ENCODE measurements at regions not wholly inside any gene's neighbourhood (a gene's known extent, or its start where the extent isn't known, plus 50 kb on each side); places are given as distances from the start of the nearest gene placed in this dataset.

DNA sequence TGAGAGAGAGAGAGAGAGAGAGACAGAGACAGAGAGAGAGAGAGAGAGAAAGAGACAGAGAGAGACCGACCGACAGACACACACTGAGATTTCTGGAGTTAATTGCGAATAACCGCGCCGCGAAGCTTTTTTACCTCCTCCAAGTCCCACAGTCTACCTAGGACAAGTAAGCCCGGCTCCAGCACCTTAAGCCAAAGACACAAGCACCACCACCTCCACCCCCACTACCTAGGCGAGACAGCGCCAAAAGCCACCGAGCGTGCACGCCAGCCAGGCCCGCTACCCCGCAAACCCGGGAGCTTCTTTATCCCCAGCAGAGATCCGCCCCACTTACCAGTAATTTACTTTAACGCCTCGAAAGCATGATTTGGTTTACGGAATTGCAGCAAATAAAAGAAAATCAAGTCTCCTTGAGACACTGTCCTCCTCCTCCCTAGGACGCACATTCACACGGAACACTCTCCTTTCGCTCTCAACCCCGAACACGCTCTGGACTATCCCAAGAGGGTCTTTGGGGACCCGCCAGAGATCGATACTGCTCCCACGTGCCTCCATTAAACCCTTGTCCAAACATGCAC, 649.6 kb upstream of the DIPK2B start (continued):
- TF ChIP-seq, protein P1, sequence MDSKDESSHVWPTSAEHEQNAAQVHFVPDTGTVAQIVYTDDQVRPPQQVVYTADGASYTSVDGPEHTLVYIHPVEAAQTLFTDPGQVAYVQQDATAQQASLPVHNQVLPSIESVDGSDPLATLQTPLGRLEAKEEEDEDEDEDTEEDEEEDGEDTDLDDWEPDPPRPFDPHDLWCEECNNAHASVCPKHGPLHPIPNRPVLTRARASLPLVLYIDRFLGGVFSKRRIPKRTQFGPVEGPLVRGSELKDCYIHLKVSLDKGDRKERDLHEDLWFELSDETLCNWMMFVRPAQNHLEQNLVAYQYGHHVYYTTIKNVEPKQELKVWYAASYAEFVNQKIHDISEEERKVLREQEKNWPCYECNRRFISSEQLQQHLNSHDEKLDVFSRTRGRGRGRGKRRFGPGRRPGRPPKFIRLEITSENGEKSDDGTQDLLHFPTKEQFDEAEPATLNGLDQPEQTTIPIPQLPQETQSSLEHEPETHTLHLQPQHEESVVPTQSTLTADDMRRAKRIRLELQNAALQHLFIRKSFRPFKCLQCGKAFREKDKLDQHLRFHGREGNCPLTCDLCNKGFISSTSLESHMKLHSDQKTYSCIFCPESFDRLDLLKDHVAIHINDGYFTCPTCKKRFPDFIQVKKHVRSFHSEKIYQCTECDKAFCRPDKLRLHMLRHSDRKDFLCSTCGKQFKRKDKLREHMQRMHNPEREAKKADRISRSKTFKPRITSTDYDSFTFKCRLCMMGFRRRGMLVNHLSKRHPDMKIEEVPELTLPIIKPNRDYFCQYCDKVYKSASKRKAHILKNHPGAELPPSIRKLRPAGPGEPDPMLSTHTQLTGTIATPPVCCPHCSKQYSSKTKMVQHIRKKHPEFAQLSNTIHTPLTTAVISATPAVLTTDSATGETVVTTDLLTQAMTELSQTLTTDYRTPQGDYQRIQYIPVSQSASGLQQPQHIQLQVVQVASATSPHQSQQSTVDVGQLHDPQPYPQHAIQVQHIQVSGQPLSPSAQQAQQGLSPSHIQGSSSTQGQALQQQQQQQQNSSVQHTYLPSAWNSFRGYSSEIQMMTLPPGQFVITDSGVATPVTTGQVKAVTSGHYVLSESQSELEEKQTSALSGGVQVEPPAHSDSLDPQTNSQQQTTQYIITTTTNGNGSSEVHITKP (tag by site-specific recombination; IDR thresholded peaks at IDR 0.05), result 0 out of 2 replicates have a peak, but pooled peaks have one; percentile 25
- 0 out of 2 replicates have a peak, but pooled peaks have one; percentile 28 for TF ChIP-seq HOXC10 (CRISPR knock-in tag; IDR thresholded peaks at IDR 0.05)
- 0 out of 2 replicates have a peak, but pooled peaks have one; percentile 48 for TF ChIP-seq ZNF596 (tag by site-specific recombination; IDR thresholded peaks at IDR 0.05)
- TF ChIP-seq, protein P2, sequence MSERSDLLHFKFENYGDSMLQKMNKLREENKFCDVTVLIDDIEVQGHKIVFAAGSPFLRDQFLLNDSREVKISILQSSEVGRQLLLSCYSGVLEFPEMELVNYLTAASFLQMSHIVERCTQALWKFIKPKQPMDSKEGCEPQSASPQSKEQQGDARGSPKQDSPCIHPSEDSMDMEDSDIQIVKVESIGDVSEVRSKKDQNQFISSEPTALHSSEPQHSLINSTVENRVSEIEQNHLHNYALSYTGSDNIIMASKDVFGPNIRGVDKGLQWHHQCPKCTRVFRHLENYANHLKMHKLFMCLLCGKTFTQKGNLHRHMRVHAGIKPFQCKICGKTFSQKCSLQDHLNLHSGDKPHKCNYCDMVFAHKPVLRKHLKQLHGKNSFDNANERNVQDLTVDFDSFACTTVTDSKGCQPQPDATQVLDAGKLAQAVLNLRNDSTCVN (tag by site-specific recombination; optimal IDR thresholded peaks at IDR 0.05), result peak; percentile 3
- TF ChIP-seq ZNF521 (tag by site-specific recombination; IDR thresholded peaks at IDR 0.05), result no peak
- TF ChIP-seq MZF1 (tag by site-specific recombination; IDR thresholded peaks at IDR 0.05; ENCODE audit: borderline replicate concordance), result no peak

DNA sequence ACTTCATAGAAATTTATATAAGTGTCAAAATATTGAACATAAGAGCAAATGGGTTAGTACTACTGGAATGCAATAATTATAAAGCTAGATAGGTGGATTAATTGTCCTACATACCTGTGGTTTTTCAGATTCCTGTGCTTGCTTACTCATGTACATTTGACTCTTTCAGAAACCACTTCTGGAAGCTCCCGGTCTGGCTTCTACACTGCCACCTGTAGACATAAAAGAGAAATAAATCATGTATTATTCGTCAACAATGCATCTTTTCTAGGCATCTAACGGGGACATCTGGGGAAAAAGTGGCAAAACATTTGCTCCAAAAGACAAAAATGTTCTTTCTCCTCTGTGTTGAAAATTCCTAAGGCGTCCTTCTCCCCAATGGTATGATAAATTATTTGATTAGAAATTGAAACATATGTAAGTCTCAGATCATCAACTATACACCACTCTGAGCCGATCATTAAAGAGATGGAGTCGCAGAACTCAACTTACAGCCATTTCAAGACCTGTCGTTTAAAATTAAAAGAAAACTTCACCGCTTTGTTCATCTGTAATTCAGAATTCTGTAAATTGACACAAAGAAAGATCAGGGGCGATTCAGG, 648.7 kb upstream of the DIPK2B start:
- Histone ChIP-seq H3K4me3 (ENCODE audit: low read depth, low read length) (peak overlapping the region; percentile 54), H3K9me3 (ENCODE audit: control insufficient read depth, insufficient read depth, low read depth, low read length) (no peaks in the 10 kb centered on the region), H3K4me1 (ENCODE audit: control insufficient read depth, insufficient read depth, low read length) (no peaks in the 10 kb centered on the region), H3K36me3 (ENCODE audit: control insufficient read depth in 2 of 2, insufficient read depth in 1 of 2, low read length in 2 of 2) (peaks cover 7 to 16% of the 10 kb centered on the region in 2 experiments; a peak in 2 of 3 replicates), H3K27ac (ENCODE audit: extremely low read depth, low read depth, low read length) (no peak overlapping the region)
- POLR2A ChIA-PET, result interaction anchor here (0.9 kb wide), 1 partner anchor 79 kb away, joined by 3 read pairs; no protein-coding TSS in a partner anchor
- CTCF ChIA-PET, result interaction anchor here (0.6 to 1.8 kb wide), 4 partner anchors 25 to 436 kb away, joined by 3 to 9 read pairs (median 5); no protein-coding TSS in a partner anchor
- TF ChIP-seq ZNF24 (tag by site-specific recombination; IDR thresholded peaks at IDR 0.05) (no peak), ZNF830 (tag by site-specific recombination; IDR thresholded peaks at IDR 0.05; ENCODE audit: low read depth) (no peak), OSR2 (tag by site-specific recombination; IDR thresholded peaks at IDR 0.05) (peak; percentile 73), SCRT2 (tag by site-specific recombination; IDR thresholded peaks at IDR 0.05) (0 out of 2 replicates have a peak, but pooled peaks have one; percentile 43)

DNA sequence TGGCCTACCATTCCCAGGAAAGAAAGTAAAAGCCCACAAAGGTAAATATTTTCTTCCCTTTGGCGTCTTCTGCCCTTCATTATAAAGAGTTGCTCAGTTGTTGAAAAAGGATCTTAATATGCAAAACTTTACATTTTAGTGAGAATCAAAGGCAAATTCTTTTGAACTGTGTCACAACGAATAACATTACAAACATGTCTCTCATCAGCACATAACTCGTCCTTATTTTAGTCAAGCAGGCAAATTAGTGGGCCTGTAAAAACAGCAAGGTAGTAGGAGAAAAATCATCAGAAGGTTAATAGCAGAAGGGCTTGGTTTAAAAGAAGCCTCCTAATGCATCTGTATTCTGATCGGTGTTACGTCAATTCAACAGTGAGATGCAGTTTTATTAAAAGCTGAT, 647.3 kb upstream of the DIPK2B start:
- Histone ChIP-seq H3K27ac (ENCODE audit: extremely low read depth, low read depth, low read length) (no peak overlapping the region), H3K36me3 (ENCODE audit: control insufficient read depth in 2 of 2, insufficient read depth in 1 of 2, low read length in 2 of 2) (peaks cover 7 to 16% of the 10 kb centered on the region in 2 experiments; a peak in 2 of 3 replicates), H3K4me1 (ENCODE audit: control insufficient read depth, insufficient read depth, low read length) (no peaks in the 10 kb centered on the region), H3K4me3 (ENCODE audit: low read depth, low read length) (no peak overlapping the region), H3K9me3 (ENCODE audit: control insufficient read depth, insufficient read depth, low read depth, low read length) (no peaks in the 10 kb centered on the region)
- POLR2A ChIA-PET, result no interaction called here
- CTCF ChIA-PET, result interaction anchor here (0.6 to 1.1 kb wide), 2 partner anchors 22 to 558 kb away, joined by 4 to 5 read pairs; no protein-coding TSS in a partner anchor
- no peak for TF ChIP-seq YY2 (tag by site-specific recombination; IDR thresholded peaks at IDR 0.05)
- no peak for TF ChIP-seq ZNF433 (tag by site-specific recombination; IDR thresholded peaks at IDR 0.05; ENCODE audit: low read depth)
- TF ChIP-seq ZNF266 (tag by site-specific recombination; IDR thresholded peaks at IDR 0.05; ENCODE audit: low read depth), result no peak
- TF ChIP-seq ZNF555 (tag by site-specific recombination; conservative IDR thresholded peaks at IDR 0.05), result no peak
- no peak for TF ChIP-seq ZSCAN23 (tag by site-specific recombination; IDR thresholded peaks at IDR 0.05)
- no peak for TF ChIP-seq RBAK (tag by site-specific recombination; IDR thresholded peaks at IDR 0.05)
- TF ChIP-seq, protein P3, sequence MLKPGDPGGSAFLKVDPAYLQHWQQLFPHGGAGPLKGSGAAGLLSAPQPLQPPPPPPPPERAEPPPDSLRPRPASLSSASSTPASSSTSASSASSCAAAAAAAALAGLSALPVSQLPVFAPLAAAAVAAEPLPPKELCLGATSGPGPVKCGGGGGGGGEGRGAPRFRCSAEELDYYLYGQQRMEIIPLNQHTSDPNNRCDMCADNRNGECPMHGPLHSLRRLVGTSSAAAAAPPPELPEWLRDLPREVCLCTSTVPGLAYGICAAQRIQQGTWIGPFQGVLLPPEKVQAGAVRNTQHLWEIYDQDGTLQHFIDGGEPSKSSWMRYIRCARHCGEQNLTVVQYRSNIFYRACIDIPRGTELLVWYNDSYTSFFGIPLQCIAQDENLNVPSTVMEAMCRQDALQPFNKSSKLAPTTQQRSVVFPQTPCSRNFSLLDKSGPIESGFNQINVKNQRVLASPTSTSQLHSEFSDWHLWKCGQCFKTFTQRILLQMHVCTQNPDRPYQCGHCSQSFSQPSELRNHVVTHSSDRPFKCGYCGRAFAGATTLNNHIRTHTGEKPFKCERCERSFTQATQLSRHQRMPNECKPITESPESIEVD (tag by site-specific recombination; IDR thresholded peaks at IDR 0.05), result no peak
- TF ChIP-seq ZNF677 (tag by site-specific recombination; IDR thresholded peaks at IDR 0.05), result no peak
- no peak for TF ChIP-seq ZNF155 (tag by site-specific recombination; IDR thresholded peaks at IDR 0.05)
- TF ChIP-seq, protein P4, sequence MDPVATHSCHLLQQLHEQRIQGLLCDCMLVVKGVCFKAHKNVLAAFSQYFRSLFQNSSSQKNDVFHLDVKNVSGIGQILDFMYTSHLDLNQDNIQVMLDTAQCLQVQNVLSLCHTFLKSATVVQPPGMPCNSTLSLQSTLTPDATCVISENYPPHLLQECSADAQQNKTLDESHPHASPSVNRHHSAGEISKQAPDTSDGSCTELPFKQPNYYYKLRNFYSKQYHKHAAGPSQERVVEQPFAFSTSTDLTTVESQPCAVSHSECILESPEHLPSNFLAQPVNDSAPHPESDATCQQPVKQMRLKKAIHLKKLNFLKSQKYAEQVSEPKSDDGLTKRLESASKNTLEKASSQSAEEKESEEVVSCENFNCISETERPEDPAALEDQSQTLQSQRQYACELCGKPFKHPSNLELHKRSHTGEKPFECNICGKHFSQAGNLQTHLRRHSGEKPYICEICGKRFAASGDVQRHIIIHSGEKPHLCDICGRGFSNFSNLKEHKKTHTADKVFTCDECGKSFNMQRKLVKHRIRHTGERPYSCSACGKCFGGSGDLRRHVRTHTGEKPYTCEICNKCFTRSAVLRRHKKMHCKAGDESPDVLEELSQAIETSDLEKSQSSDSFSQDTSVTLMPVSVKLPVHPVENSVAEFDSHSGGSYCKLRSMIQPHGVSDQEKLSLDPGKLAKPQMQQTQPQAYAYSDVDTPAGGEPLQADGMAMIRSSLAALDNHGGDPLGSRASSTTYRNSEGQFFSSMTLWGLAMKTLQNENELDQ (tag by site-specific recombination; IDR thresholded peaks at IDR 0.05; ENCODE audit: low read depth), result no peak
- TF ChIP-seq ZNF274 (IDR thresholded peaks at IDR 0.05; ENCODE audit: low read length), result no peak
- TF ChIP-seq ZNF274 (tag by site-specific recombination; IDR thresholded peaks at IDR 0.05; ENCODE audit: borderline replicate concordance), result no peak
- no peak for TF ChIP-seq ZBTB20 (tag by site-specific recombination; IDR thresholded peaks at IDR 0.05)

Measured in HEK293 (cell line).